ENCODE measurements at regions not wholly inside any gene's neighbourhood (a gene's known extent, or its start where the extent isn't known, plus 50 kb on each side); places are given as distances from the start of the nearest gene placed in this dataset.

GRCh38 chr10:90126256-90126595 is 424.8 kb downstream of the KIF20B start:
- BruUV-seq (replicated peaks): no TSS peak
- ATAC-seq (no peak), FAIRE-seq (no peak)

DNA sequence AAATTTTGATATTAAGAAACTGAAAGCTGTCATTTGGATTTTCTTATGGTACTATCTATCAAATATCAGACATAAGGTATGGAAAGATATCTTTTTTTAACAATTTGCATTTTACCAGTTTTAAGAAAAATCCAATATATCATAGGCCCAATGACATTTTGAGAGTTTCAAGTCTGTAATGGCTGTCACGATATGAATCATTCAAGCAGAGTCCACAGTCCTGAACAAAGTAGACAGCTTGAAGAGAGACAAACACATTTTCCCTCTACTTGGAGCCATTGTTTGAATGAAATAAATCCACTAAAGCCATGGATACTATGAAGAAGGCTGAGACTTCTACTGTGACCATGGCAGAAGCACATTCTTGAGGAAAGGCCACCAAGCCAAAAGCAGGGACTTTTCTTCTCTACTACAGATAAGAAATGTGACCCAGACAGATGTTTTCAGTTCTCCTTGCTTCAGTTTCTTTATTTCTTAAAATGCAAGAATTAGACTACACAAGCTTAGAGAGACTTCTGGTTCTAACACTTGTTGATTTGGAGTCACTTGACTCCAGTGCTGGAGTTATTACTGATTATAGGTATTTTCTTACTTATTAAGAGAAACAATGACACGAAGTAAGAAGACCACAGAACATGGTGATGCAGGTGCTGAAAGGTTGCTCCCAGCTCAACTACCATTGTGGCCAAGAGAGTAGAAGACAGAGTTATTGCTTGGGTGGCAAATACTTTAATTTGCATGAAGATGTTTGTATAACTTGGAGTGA is 429.1 kb downstream of the KIF20B start:
- H3K4me3 ChIP-seq (replicated peaks in 1 of 3; ENCODE audit: insufficient read depth in 1 of 3, low read depth in 2 of 3, low read length in 3 of 3): no peak overlapping the region
- H4K20me1 ChIP-seq (ENCODE audit: insufficient read depth, low read length): no peaks in the 10 kb centered on the region
- no peaks in the 10 kb centered on the region for H3K4me1 ChIP-seq (ENCODE audit: insufficient read depth, low read length)
- intact Hi-C loops (cut with micrococcal nuclease; ENCODE audit: unreplicated experiment) (no loop called here), in situ Hi-C loops (cut with HindIII; ENCODE audit: extremely low pct_ligation_motif_present, low pct_unique_long_range_greater_than_20kb) (no loop called here)
- TF ChIP-seq, protein P1, sequence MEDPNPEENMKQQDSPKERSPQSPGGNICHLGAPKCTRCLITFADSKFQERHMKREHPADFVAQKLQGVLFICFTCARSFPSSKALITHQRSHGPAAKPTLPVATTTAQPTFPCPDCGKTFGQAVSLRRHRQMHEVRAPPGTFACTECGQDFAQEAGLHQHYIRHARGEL (CRISPR knock-in tag; IDR thresholded peaks at IDR 0.05): no peak
- H3K27ac ChIP-seq (ENCODE audit: extremely low read length, insufficient read depth, low read length): no peak overlapping the region
- H3K4me2 ChIP-seq (ENCODE audit: low read depth, low read length): no peak overlapping the region
- FAIRE-seq: no peak
- BruUV-seq (replicated peaks): no TSS peak
- no peaks in the 10 kb centered on the region for H3K36me3 ChIP-seq (replicated peaks in 1 of 2; ENCODE audit: control insufficient read depth in 1 of 2, insufficient read depth in 2 of 2, low read length in 2 of 2)
- ATAC-seq: no peak
- H2AFZ ChIP-seq (ENCODE audit: low read length): no peak overlapping the region
- CTCF ChIA-PET (ENCODE audit: low intra/inter-chr PET ratio, low total read pairs): no interaction called here
- H3K27me3 ChIP-seq (ENCODE audit: control insufficient read depth in 1 of 2, insufficient read depth in 2 of 2, low read length in 2 of 2): no peaks in the 10 kb centered on the region
- 0% methylated on average over 2 of the region's 2 CpGs for WGBS (ENCODE audit: low lambda C conversion rate)
- POLR2A ChIA-PET: no interaction called here
- H3K79me2 ChIP-seq (ENCODE audit: insufficient read depth, low read length): no peaks in the 10 kb centered on the region
- H3K9me3 ChIP-seq (ENCODE audit: low read length): peaks cover 42% of the 10 kb centered on the region
- H3K9ac ChIP-seq (ENCODE audit: insufficient read depth, low read depth, low read length): no peak overlapping the region
- DNase-seq (ENCODE audit: low spot score): no peak

More at GRCh38 chr10:90126256-90126595, 424.8 kb downstream of the KIF20B start:
- Histone ChIP-seq H3K9ac (ENCODE audit: insufficient read depth, low read depth, low read length) (no peak overlapping the region), H3K27me3 (ENCODE audit: control insufficient read depth in 1 of 2, insufficient read depth in 2 of 2, low read length in 2 of 2) (no peaks in the 10 kb centered on the region), H3K27ac (ENCODE audit: extremely low read length, insufficient read depth, low read length) (no peak overlapping the region), H3K9me3 (ENCODE audit: low read length) (peaks cover 11% of the 10 kb centered on the region; the same call in 1 of the 2 replicates), H2AFZ (ENCODE audit: low read length) (no peak overlapping the region), H3K79me2 (ENCODE audit: insufficient read depth, low read length) (no peaks in the 10 kb centered on the region), H3K4me3 (replicated peaks in 1 of 3; ENCODE audit: insufficient read depth in 1 of 3, low read depth in 2 of 3, low read length in 3 of 3) (no peak overlapping the region), H4K20me1 (ENCODE audit: insufficient read depth, low read length) (no peaks in the 10 kb centered on the region), H3K4me2 (ENCODE audit: low read depth, low read length) (no peak overlapping the region), H3K4me1 (ENCODE audit: insufficient read depth, low read length) (no peaks in the 10 kb centered on the region), H3K36me3 (replicated peaks in 1 of 2; ENCODE audit: control insufficient read depth in 1 of 2, insufficient read depth in 2 of 2, low read length in 2 of 2) (no peaks in the 10 kb centered on the region)
- CTCF ChIA-PET (ENCODE audit: low intra/inter-chr PET ratio, low total read pairs): no interaction called here
- intact Hi-C loops (cut with micrococcal nuclease; ENCODE audit: unreplicated experiment) (no loop called here), in situ Hi-C loops (cut with HindIII; ENCODE audit: extremely low pct_ligation_motif_present, low pct_unique_long_range_greater_than_20kb) (no loop called here)
- TF ChIP-seq ZNF552 (CRISPR knock-in tag; IDR thresholded peaks at IDR 0.05; ENCODE audit: borderline replicate concordance) (no peak), CEBPB (IDR thresholded peaks at IDR 0.05; ENCODE audit: borderline replicate concordance, low read depth, low read length) (no peak), ZNF709 (CRISPR knock-in tag; IDR thresholded peaks at IDR 0.05) (no peak), SP1 (IDR thresholded peaks at IDR 0.05) (no peak), SP1 (CRISPR knock-in tag; IDR thresholded peaks at IDR 0.05) (no peak), DPF2 (CRISPR knock-in tag; IDR thresholded peaks at IDR 0.05; ENCODE audit: borderline replicate concordance, low read depth) (no peak)
- no peak for DNase-seq (ENCODE audit: low spot score)
- POLR2A ChIA-PET: no interaction called here
- WGBS (ENCODE audit: low lambda C conversion rate): 0% methylated on average over 1 of the region's 1 CpG

Measured in HepG2 (cell line).